ENCODE measurements at regions not wholly inside any gene's neighbourhood (a gene's known extent, or its start where the extent isn't known, plus 50 kb on each side); places are given as distances from the start of the nearest gene placed in this dataset.

DNA sequence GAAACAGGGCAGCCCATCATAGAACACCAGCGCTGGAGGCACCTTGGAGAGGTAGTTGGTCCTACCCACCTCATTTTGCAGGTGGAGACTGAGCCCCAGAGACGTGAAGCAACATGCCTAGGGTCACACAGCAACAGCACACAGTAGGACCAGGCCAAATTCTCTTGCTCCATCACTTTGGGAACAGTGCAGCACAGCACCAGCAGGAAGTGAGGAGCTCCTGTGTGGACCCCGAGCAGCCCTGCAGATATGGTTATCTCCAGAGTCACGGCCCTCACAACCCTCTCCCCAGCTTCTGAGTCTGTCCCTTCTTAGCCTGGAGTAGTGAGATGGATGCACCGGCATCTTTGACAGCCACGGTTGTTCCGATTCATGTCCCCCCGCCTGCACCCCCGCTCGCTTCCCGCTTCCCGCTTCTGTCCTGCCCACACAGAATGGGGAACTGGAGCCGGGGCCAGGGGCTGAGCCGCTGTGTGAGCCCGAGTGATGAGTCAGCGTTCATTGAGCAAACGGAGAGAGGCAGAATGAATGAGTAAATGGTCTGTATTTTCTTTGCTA, 72.6 kb upstream of the DUSP22 start:
- no peak overlapping the region for H3K4me2 ChIP-seq
- H3K36me3 ChIP-seq (ENCODE audit: insufficient read depth): no peaks in the 10 kb centered on the region

DNA sequence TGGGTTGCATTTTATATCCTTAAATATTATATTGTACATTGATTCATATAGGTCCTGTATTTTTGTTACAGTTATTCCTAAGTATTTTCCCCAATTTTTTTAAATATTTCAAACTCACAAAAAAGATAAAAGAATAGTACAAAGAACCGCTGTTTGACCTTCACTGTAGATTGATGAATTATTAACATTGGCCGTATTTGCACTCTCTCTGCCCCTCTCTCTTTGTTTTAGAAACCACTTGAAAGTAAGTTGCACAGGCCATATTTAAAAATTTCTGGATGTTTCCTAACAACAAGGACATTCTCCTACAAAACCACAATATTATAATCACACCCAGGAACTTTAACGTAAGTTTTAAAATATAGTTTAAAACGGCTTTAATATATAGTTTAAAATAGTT, 72.0 kb upstream of the DUSP22 start:
- no peak overlapping the region for H3K4me3 ChIP-seq (IDR thresholded peaks at IDR 0.05; ENCODE audit: insufficient read depth, low read depth, low read length)
- H2AFZ ChIP-seq (ENCODE audit: low read depth): no peak overlapping the region
- no peak overlapping the region for H3K27ac ChIP-seq
- no peaks in the 10 kb centered on the region for H3K36me3 ChIP-seq (ENCODE audit: insufficient read depth)
- H4K20me1 ChIP-seq (ENCODE audit: insufficient read depth): no peaks in the 10 kb centered on the region
- H3K9ac ChIP-seq: no peak overlapping the region
- TF ChIP-seq, protein P1, sequence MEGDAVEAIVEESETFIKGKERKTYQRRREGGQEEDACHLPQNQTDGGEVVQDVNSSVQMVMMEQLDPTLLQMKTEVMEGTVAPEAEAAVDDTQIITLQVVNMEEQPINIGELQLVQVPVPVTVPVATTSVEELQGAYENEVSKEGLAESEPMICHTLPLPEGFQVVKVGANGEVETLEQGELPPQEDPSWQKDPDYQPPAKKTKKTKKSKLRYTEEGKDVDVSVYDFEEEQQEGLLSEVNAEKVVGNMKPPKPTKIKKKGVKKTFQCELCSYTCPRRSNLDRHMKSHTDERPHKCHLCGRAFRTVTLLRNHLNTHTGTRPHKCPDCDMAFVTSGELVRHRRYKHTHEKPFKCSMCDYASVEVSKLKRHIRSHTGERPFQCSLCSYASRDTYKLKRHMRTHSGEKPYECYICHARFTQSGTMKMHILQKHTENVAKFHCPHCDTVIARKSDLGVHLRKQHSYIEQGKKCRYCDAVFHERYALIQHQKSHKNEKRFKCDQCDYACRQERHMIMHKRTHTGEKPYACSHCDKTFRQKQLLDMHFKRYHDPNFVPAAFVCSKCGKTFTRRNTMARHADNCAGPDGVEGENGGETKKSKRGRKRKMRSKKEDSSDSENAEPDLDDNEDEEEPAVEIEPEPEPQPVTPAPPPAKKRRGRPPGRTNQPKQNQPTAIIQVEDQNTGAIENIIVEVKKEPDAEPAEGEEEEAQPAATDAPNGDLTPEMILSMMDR (conservative IDR thresholded peaks at IDR 0.05; ENCODE audit: low read depth, low read length): no peak
- no peaks in the 10 kb centered on the region for H3K79me2 ChIP-seq (ENCODE audit: insufficient read depth, low read depth)
- no peak overlapping the region for H3K4me2 ChIP-seq
- H3K27me3 ChIP-seq (ENCODE audit: insufficient read depth, low read depth): no peaks in the 10 kb centered on the region
- no peaks in the 10 kb centered on the region for H3K4me1 ChIP-seq (ENCODE audit: low read depth, poor library complexity, severe bottlenecking)

More for the DNA sequence above, 72.6 kb upstream of the DUSP22 start:
- no peaks in the 10 kb centered on the region for H3K4me1 ChIP-seq (ENCODE audit: low read depth, poor library complexity, severe bottlenecking)
- no peak overlapping the region for H3K4me3 ChIP-seq (IDR thresholded peaks at IDR 0.05; ENCODE audit: insufficient read depth, low read depth, low read length)
- TF ChIP-seq, protein P1 (conservative IDR thresholded peaks at IDR 0.05; ENCODE audit: low read depth, low read length): no peak
- no peaks in the 10 kb centered on the region for H3K79me2 ChIP-seq (ENCODE audit: insufficient read depth, low read depth)
- no peak overlapping the region for H3K27ac ChIP-seq
- H3K9ac ChIP-seq: no peak overlapping the region
- H3K27me3 ChIP-seq (ENCODE audit: insufficient read depth, low read depth): no peaks in the 10 kb centered on the region
- H4K20me1 ChIP-seq (ENCODE audit: insufficient read depth): no peaks in the 10 kb centered on the region
- no peak overlapping the region for H2AFZ ChIP-seq (ENCODE audit: low read depth)

DNA sequence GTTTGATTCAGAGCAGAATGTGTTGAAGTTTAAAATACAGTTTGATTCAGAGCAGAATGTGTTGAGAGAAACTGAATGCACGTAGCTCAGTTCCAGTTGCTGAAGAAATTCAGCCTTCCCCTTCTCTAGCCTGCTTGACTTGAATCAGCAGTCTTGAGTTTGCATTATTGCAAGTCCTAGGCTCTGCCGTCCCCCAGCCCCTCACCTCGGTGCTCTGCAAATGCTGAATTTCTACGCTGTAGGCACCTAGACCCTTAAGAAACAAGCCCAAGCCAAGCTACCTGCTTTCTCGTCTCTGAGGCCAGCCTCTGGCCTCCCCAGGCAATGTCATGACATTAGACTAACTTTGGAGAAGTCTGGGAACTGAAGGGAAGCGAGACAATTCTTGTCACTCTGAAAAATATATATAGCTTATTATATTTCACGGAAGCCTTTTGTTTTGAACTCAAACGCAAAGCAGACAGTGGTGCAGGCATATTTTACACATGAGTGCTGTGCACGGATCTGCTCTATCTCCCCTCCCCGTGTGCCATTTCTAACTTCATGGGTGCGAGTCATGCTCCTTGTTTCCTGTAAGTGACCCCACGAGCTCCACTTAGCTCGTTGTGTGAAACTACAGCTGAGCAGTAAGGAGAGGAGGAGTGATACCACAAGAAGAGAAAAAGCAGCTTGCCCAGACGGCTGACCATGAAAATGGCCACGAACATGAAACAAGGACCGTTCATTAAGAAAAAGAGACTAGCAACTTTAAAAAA, 71.4 kb upstream of the DUSP22 start:
- Histone ChIP-seq H3K27me3 (ENCODE audit: insufficient read depth, low read depth) (no peaks in the 10 kb centered on the region), H3K9ac (no peak overlapping the region), H3K36me3 (ENCODE audit: insufficient read depth) (no peaks in the 10 kb centered on the region), H2AFZ (ENCODE audit: low read depth) (no peak overlapping the region), H4K20me1 (ENCODE audit: insufficient read depth) (no peaks in the 10 kb centered on the region), H3K79me2 (ENCODE audit: insufficient read depth, low read depth) (no peaks in the 10 kb centered on the region), H3K27ac (no peak overlapping the region), H3K4me1 (ENCODE audit: low read depth, poor library complexity, severe bottlenecking) (no peaks in the 10 kb centered on the region), H3K4me3 (IDR thresholded peaks at IDR 0.05; ENCODE audit: insufficient read depth, low read depth, low read length) (no peak overlapping the region), H3K4me2 (no peak overlapping the region)
- TF ChIP-seq, protein P1 (conservative IDR thresholded peaks at IDR 0.05; ENCODE audit: low read depth, low read length): no peak

DNA sequence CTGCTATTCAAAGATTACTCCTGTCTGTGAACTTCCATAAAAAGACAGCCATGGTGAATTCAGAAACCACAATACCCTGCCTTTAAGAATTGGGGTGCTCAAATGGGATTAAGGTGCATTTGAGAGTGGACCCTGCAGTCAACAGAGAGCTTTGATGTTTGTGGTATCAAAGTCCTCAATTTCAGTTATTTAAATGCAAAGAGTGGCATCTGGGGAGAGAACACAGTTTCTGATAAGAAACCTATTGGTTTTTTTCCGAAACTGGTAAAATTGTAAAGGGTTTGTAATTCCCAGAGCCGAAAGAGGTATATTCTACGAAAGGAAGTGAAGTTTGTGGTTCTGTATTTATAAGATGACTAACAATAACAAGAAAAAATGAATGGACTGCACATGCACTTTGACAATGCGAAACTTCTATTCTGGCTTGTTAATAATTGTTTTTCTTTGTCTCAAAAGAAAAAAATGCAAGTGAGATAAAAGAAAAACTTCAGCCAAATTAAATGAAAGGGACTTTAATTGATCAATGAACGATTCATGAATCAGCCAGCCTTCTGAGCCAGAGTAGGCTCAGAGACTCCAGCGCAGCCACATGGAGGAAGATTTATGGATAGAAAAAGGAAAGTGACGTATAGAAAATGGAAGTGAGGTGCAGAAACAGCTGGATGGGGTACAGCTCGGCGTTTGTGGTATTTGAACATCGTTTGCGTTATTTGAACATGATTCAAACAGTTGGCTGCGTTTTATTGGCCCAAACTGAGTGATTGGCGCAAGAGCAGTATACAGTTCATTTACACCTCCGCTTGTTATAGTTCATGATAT, 70.5 kb upstream of the DUSP22 start:
- Histone ChIP-seq H3K9ac (no peak overlapping the region), H3K4me3 (IDR thresholded peaks at IDR 0.05; ENCODE audit: insufficient read depth, low read depth, low read length) (no peak overlapping the region), H3K4me2 (no peak overlapping the region)

More for the DNA sequence above, 70.5 kb upstream of the DUSP22 start:
- no peaks in the 10 kb centered on the region for H3K36me3 ChIP-seq (ENCODE audit: insufficient read depth)
- no peak overlapping the region for H3K27ac ChIP-seq
- no peak overlapping the region for H2AFZ ChIP-seq (ENCODE audit: low read depth)
- TF ChIP-seq, protein P1 (conservative IDR thresholded peaks at IDR 0.05; ENCODE audit: low read depth, low read length): no peak
- no peaks in the 10 kb centered on the region for H4K20me1 ChIP-seq (ENCODE audit: insufficient read depth)
- no peaks in the 10 kb centered on the region for H3K4me1 ChIP-seq (ENCODE audit: low read depth, poor library complexity, severe bottlenecking)
- no peaks in the 10 kb centered on the region for H3K27me3 ChIP-seq (ENCODE audit: insufficient read depth, low read depth)
- H3K79me2 ChIP-seq (ENCODE audit: insufficient read depth, low read depth): no peaks in the 10 kb centered on the region
